Bronchial epithelial cell (primary cell): ENCODE measurements at regions not wholly inside any gene's neighbourhood (a gene's known extent, or its start where the extent isn't known, plus 50 kb on each side); places are given as distances from the start of the nearest gene placed in this dataset.

ENCODE experiments used
- DNase-seq: peaks from one replicate; pipeline ENCODE4 v3.0.0-alpha.2; 2010; ENCODE audit warnings: low read depth
- FAIRE-seq: peaks from 2 replicates; lab custom pipeline; 2011; peaks lifted over from hg19 to GRCh38; lab: Jason Lieb, UNC
- H3K27me3 ChIP-seq: 2 replicates; pipeline ENCODE4 v1.5.1; 2011; ENCODE audit warnings: low read length; ENCODE audit not compliant: control insufficient read depth, insufficient read depth
- H3K36me3 ChIP-seq: 2 replicates; pipeline ENCODE4 v1.5.1; 2011; ENCODE audit warnings: low read length; ENCODE audit not compliant: control insufficient read depth, insufficient read depth
- H3K4me3 ChIP-seq: 2 replicates; pipeline ENCODE4 v1.5.1; 2011; ENCODE audit warnings: mild to moderate bottlenecking, low read depth, low read length, control low read depth
- CTCF ChIP-seq: IDR thresholded peaks from 2 replicates; pipeline ENCODE4 v1.5.1; 2011; ENCODE audit warnings: mild to moderate bottlenecking, moderate library complexity, low read length, control low read depth, inconsistent platforms; ENCODE audit not compliant: insufficient read depth, severe bottlenecking

- Histone ChIP-seq H3K36me3 (no peaks in the 10 kb centered on the region), H3K27me3 (no peaks in the 10 kb centered on the region), H3K4me3 (no peak overlapping the region)
- TF ChIP-seq CTCF, result no peak
- FAIRE-seq (no peak), DNase-seq (no peak)
Observed at GRCh38 chr13:91165758-91166157, 181.7 kb upstream of the MIR17HG start.

- DNase-seq (no peak), FAIRE-seq (no peak)
- Histone ChIP-seq H3K36me3 (no peaks in the 10 kb centered on the region), H3K4me3 (no peak overlapping the region), H3K27me3 (peaks cover 1% of the 10 kb centered on the region)
- TF ChIP-seq CTCF, result no peak
Observed at GRCh38 chr13:91166714-91167511, 180.6 kb upstream of the MIR17HG start.

- no peak for FAIRE-seq
- Histone ChIP-seq H3K27me3 (peaks cover 1% of the 10 kb centered on the region), H3K36me3 (no peaks in the 10 kb centered on the region), H3K4me3 (no peak overlapping the region)
- no peak for TF ChIP-seq CTCF
- no peak for DNase-seq
Observed at GRCh38 chr13:91167706-91168385, 179.6 kb upstream of the MIR17HG start.

- DNase-seq (no peak), FAIRE-seq (no peak)
- peaks cover 1% of the 10 kb centered on the region for H3K27me3 ChIP-seq
- no peaks in the 10 kb centered on the region for H3K36me3 ChIP-seq
- H3K4me3 ChIP-seq, result no peak overlapping the region
- TF ChIP-seq CTCF, result no peak
Observed at GRCh38 chr13:91168386-91168711, 179.1 kb upstream of the MIR17HG start.

- DNase-seq (no peak), FAIRE-seq (no peak)
- Histone ChIP-seq H3K27me3 (peaks cover 1% of the 10 kb centered on the region), H3K36me3 (no peaks in the 10 kb centered on the region), H3K4me3 (no peak overlapping the region)
- no peak for TF ChIP-seq CTCF
Observed at GRCh38 chr13:91169321-91170050, 178.0 kb upstream of the MIR17HG start.
